A549 (cell line): ENCODE measurements at regions not wholly inside any gene's neighbourhood (a gene's known extent, or its start where the extent isn't known, plus 50 kb on each side); places are given as distances from the start of the nearest gene placed in this dataset.

Experiments
- RAD21 ChIP-seq, 2 experiments: fragments of >200 bp in 1 of 2; sonication (Bioruptor Twin) in 1 of 2; formaldehyde crosslinking in 1 of 2; IDR thresholded peaks in 1 of 2; conservative IDR thresholded peaks in 1 of 2; 2 replicates in 1 of 2; 3 replicates in 1 of 2; pipeline ENCODE4 v1.6.1; 2012 to 2018; ENCODE audit warnings: inconsistent platforms in 1 of 2
- TF ChIP-seq, protein P1 (sequence below): fragments of 150-350 bp; IDR thresholded peaks from 2 replicates; pipeline ENCODE4 v1.6.1; 2014; ENCODE audit warnings: low read depth, mild to moderate bottlenecking, low read length

DNA sequence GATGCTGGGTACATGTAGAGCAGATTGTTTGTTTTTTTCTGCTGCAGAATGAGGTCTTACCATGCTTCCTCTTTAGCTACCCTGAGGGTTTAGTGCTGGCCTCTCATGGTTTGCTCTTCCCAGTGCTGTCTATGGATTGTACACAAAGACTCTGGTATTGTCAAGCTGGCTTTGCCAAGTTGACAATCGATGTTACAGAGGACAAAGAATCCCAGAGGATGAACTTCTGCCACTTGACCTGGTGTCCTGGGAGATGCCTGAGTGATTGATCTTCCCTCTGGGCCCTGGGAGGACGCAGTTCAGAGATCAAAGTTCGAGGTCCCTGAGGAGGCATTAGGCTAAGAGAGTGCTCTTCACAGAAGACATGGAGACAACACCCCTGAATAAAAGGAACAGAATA is 865.4 kb downstream of the CCSER2 start:
- TF ChIP-seq RAD21 (conservative IDR thresholded peaks at IDR 0.05 in 1 of 2, IDR thresholded peaks at IDR 0.05 in 1 of 2): no peak
- TF ChIP-seq, protein P1, sequence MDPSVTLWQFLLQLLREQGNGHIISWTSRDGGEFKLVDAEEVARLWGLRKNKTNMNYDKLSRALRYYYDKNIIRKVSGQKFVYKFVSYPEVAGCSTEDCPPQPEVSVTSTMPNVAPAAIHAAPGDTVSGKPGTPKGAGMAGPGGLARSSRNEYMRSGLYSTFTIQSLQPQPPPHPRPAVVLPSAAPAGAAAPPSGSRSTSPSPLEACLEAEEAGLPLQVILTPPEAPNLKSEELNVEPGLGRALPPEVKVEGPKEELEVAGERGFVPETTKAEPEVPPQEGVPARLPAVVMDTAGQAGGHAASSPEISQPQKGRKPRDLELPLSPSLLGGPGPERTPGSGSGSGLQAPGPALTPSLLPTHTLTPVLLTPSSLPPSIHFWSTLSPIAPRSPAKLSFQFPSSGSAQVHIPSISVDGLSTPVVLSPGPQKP: no peak
